ENCODE measurements at regions not wholly inside any gene's neighbourhood (a gene's known extent, or its start where the extent isn't known, plus 50 kb on each side); places are given as distances from the start of the nearest gene placed in this dataset.

GRCh38 chr3:162774613-162775100 lies 1278.0 kb downstream of the OTOL1 start:
- no peak for TF ChIP-seq POLR2A (IDR thresholded peaks at IDR 0.05; ENCODE audit: low read depth, low read length)
- no peak for TF ChIP-seq CREB1 (IDR thresholded peaks at IDR 0.05; ENCODE audit: low read depth)
- no peak for TF ChIP-seq CTCF (IDR thresholded peaks at IDR 0.05 in 2 of 3, conservative IDR thresholded peaks at IDR 0.05 in 1 of 3; ENCODE audit: control insufficient read depth in 2 of 3, extremely low read depth in 1 of 3, insufficient read depth in 1 of 3, low read depth in 3 of 3, low read length in 3 of 3)
- no peak for TF ChIP-seq SPI1 (IDR thresholded peaks at IDR 0.05; ENCODE audit: borderline replicate concordance, insufficient read depth, low read depth, low read length)
- TF ChIP-seq, protein P1, sequence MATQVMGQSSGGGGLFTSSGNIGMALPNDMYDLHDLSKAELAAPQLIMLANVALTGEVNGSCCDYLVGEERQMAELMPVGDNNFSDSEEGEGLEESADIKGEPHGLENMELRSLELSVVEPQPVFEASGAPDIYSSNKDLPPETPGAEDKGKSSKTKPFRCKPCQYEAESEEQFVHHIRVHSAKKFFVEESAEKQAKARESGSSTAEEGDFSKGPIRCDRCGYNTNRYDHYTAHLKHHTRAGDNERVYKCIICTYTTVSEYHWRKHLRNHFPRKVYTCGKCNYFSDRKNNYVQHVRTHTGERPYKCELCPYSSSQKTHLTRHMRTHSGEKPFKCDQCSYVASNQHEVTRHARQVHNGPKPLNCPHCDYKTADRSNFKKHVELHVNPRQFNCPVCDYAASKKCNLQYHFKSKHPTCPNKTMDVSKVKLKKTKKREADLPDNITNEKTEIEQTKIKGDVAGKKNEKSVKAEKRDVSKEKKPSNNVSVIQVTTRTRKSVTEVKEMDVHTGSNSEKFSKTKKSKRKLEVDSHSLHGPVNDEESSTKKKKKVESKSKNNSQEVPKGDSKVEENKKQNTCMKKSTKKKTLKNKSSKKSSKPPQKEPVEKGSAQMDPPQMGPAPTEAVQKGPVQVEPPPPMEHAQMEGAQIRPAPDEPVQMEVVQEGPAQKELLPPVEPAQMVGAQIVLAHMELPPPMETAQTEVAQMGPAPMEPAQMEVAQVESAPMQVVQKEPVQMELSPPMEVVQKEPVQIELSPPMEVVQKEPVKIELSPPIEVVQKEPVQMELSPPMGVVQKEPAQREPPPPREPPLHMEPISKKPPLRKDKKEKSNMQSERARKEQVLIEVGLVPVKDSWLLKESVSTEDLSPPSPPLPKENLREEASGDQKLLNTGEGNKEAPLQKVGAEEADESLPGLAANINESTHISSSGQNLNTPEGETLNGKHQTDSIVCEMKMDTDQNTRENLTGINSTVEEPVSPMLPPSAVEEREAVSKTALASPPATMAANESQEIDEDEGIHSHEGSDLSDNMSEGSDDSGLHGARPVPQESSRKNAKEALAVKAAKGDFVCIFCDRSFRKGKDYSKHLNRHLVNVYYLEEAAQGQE (IDR thresholded peaks at IDR 0.05; ENCODE audit: low read depth, low read length): no peak
- TF ChIP-seq BACH1 (IDR thresholded peaks at IDR 0.05; ENCODE audit: borderline replicate concordance): no peak
- TF ChIP-seq MXI1 (IDR thresholded peaks at IDR 0.05; ENCODE audit: low read depth, low read length): no peak
- no peak for TF ChIP-seq HDGF (IDR thresholded peaks at IDR 0.05)
- no peak for TF ChIP-seq SP1 (IDR thresholded peaks at IDR 0.05; ENCODE audit: low read depth, low read length)
- TF ChIP-seq SIX5 (IDR thresholded peaks at IDR 0.05; ENCODE audit: low read depth, low read length, severe bottlenecking): no peak
- no peak for TF ChIP-seq E4F1 (IDR thresholded peaks at IDR 0.05; ENCODE audit: borderline replicate concordance, partially characterized antibody)
